ENCODE measurements at regions not wholly inside any gene's neighbourhood (a gene's known extent, or its start where the extent isn't known, plus 50 kb on each side); places are given as distances from the start of the nearest gene placed in this dataset.
A peak's percentile ranks its signal among the peaks of the same experiment; 100 is the strongest.

DNA sequence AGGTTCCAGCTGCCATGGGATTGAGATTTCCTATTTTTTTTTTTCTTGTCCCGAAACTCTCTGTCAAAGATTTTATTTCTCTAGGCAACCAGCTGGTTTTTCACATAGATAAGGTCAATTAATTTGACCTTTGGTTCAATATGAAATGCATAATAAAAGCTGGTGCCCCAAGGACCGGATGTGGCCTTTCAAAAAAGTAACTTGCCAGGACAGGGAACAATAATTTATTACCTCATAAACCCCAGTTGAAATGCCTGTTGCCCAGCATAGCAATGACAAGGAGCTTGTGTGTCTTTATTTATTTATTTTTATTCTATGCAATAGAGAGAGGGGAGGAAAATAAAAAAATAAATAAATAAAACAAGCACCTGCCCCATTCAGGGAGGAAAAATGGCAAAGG is 472.7 kb downstream of the KCNJ2 start:
- DNase-seq (ENCODE audit: low read depth): no peak

- DNase-seq (ENCODE audit: low read depth): no peak
These were observed 474.8 kb downstream of the KCNJ2 start for GRCh38 chr17:70644096-70644495.

- no peak for DNase-seq (ENCODE audit: low read depth)
These were observed 477.3 kb downstream of the KCNJ2 start for GRCh38 chr17:70646673-70647072.

DNA sequence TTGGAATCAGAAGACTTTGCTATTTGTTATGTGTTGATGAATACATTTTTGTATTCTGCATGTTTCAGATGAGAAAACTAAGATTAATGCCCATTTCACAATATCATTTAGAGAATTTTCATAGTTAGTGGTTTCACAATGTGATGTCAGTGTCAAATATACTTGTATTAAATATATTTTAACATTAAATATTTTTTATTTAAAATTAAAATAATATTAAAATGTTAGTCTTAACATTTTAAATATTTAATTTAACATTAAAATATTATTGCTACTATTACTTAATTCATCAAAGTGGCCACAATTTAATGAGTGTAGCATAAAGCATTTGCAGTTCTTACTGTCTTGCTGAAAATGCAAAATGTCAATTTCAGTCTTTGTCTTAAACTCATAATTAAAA is 478.8 kb downstream of the KCNJ2 start:
- no peak for DNase-seq (ENCODE audit: low read depth)

DNA sequence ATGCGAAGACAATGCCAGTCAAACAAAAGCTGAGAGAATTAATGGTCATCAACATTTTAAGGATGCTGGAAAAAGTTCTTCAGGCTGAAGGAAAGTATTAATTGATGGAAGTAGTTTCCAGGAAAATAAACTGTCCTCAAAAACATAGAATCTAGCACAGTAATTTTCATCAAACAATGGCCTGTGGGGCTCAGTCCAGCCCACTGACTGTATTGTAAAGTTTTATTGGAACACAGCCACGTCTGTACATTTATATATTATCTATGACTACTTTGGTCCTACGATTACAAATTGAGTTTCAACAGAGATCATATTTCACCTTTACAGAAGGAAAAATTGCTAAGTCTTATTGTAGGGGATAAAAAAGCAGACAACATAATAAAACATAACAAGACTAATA is 484.5 kb downstream of the KCNJ2 start:
- DNase-seq (ENCODE audit: low read depth): no peak

- no peak for DNase-seq (ENCODE audit: low read depth)
These were observed 485.4 kb downstream of the KCNJ2 start for GRCh38 chr17:70654706-70655105.

DNA sequence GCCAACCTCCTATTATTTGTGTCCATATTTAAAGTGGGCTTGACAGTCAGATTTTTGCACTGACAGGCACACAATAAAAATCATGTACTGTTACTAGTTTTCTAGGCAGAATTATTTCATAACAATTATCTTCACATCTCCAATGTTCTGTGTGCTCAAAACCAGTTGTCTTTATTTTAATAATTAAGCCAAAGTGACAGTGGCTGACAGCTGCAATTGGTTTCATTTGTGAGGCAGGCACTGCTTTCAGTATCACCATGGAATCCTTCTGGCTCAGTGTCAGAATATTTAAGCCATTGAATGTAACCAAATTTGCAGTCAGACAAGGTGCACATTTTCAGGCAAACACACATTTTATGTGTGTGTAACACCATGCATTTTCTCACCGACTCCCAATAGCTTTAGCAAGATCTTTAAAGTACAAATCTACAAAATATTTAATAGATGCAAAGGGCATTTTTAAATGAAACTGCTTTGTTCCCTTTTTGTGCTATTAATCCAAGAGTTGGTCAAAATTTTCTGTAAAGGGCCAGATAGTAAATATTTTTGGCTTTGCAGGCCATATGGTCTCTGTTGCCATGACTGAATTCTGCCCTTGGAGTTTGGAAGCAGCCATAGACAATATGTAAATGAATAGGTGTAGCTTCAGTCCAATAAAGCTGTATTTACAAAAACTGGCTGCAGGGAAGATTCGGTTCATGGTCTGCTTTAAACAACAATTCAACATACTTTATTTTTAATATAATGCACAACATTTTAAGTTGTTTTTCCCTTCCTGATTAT is 486.0 kb downstream of the KCNJ2 start:
- DNase-seq (ENCODE audit: low read depth): no peak

DNA sequence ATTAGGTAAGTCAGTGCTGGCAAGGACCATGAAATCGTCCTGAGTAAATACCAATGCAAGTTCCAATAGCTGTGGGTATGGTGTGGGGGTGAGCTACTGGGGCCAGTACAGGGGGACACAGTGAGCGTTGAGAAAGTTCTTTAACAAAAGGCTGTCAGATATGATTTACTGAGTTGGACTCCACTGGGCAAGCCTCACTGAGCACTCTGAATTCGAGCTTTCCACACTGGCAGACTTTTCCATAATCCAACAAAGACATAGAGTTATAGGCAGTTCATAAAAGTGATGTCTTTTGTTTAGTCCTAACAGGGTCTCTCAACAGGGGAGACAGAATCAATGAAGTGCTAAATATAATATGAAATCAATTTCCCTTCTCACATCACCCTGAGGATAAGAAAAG is 489.0 kb downstream of the KCNJ2 start:
- no peak for DNase-seq (ENCODE audit: low read depth)

GRCh38 chr17:70658840-70659239 is 489.5 kb downstream of the KCNJ2 start:
- DNase-seq (ENCODE audit: low read depth): no peak

DNA sequence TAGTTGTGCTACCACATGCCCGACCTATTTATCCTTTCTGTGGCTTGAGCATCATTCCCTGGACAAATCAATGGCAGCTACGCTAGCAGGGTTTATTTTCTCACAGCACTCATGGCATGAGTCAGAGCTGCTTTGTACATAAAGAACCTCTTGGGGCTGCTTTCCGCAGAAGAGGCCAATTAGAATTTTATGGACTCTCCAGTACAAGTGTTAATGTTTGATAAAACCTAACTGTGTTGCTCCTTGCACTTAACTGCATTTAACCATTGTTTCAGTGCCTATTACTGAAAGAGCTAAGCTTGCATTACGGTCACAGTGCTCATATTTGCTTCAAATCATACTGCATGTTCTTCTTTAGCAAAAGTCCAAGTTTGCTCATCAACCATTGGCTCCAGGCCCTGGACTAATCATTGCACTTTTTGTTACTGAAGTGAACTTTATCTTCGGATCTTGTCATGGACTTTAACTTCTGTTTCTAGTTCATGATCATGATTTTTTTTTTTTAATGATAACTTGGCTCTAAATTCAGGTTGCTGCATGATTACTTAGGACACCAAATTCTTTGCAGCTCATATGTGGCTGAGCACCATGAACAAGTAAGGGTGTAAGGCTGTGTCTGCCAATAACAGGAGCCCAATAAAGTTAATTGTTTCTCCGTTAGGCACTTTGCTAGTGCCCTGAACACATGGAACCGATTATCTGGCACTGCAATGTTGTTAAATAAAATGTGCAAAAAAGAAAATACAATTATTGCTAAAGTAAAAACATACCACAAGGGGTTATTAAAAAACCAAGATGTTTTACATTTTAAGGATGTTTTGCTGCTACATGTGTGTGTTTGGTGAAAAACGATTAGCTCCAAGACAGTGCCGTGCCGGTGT is 492.2 kb downstream of the KCNJ2 start:
- DNase-seq (ENCODE audit: low read depth): peak; percentile 49

DNA sequence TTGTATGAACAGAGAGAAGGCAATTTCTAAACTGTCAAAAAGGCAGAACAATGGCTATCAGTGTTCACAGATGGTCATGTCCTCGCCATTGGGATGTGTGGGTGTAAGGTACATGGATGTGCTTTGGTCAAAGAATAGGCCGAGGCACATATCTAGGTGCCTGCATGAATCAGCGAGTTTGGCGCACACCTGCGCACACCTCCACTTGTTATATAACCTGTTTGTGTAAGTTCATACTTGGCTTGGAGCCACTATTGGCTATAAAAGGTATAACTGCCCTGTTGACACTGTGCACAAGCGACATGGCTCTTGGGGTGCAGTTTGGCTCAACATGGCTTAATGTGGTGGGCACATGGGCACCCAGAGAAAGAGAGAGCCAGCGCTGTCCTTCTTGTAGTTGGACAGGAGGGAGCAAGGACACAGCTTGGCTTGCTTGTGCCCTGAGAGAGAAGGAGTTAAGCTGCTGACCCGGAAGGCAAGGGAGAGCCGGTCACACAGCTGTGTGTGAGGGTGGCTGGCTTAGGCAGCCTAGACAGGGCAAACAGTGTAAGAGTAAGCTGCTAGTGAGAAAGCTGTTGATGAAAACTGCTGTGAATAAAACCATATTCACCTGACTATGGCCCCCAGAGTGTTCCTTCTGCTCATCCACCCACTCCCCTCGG is 499.1 kb downstream of the KCNJ2 start:
- DNase-seq (ENCODE audit: low read depth): no peak

- DNase-seq (ENCODE audit: low read depth): no peak
These were observed 499.8 kb downstream of the KCNJ2 start for GRCh38 chr17:70668938-70669778.

DNA sequence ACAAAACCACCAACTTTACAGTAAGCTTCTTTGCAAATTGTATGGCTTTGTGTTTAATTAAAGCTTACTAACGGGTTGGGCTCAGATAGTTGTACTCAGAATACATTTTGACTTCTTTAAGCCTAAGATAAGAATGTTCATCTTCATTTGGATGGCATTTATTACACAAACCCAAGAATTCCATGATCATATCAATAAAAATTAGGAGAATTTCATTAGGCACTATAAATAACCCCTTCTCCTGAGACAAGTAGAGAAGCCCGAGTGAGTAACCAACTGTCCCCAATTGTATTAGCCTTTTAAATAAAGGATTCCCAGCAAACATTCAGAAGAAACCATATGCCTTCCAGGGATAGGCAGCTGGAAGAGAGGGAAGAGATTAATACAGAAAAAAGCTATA is 504.7 kb downstream of the KCNJ2 start:
- no peak for DNase-seq (ENCODE audit: low read depth)

GRCh38 chr17:70675070-70675590 is 505.8 kb downstream of the KCNJ2 start:
- DNase-seq (ENCODE audit: low read depth): no peak

DNA sequence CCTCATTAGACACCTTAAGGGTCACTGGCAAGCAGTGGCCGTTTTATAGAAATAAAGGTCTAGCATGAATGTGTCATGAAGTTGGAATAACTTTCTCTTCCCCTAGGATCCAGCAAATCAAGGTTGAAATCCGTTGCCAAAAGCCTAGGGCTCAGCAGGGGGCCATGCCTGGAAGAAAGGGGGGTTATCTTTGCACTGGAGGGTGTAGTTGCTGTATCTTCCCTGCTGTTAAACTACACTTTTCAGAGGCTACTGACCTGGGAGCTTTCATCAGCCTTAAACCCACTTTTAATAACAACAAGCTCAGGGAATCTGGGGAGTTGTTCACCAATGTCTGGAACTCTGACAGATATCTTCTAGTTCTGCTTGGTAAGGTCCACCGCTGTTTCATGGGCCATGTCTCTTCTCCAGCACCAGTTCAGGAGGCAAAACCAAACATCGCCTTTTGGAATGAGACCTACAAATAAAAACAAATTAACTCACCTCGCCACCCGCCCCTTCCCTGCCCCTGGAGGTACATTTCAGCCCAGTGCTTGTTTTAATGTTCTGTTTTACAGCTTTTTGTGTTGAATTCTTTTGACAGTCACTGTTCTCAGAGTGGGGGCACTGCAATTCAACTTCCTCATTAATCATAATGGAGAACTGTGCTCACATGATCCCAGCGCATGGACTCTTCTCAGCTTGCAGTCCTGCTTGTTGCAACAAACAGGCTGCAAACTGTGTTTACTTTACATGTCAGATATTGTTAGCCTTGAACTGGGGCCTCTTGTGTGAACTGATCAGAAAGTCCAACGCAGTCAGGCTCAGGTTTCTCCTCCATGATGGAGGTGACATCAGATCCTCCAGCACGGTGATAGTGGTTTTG is 508.7 kb downstream of the KCNJ2 start:
- DNase-seq (ENCODE audit: low read depth): no peak

DNA sequence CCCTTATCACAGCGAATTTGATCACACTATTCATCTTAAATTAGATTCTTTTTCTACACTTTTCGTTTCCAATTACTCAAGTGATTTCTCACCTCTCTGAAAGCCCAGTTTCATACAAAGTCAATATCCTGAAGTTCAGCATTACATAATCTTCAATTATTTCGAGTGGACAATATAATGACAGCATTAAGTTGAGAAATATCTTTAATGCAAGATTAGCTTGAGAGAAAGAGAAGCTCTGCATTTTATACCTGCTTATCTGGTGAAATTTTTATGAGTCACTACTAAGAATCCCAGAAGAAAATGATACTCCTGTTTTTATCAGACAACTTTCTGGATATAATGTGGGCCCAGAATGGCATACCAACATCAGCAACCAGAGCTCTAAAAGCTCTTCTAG is 509.6 kb downstream of the KCNJ2 start:
- no peak for DNase-seq (ENCODE audit: low read depth)

DNA sequence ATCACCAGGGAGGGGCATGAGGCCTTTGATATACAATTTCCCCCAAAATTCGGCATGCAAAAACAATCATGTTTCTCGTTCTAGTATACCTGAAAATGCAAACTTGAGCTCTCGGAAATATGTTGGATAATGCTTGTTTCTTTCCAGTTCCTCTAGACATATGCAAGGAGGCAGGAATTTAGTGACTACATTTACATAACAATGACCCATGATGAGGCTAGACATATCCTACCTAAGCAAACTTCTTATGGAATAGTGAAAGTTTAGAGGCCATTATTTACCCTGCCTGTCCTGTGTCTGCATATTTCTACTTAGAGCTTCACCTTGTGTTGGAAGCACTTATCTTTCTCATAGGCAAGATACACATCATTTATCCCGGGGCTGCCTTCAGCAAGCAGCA is 514.6 kb downstream of the KCNJ2 start:
- DNase-seq (ENCODE audit: low read depth): no peak

- no peak for DNase-seq (ENCODE audit: low read depth)
These were observed 518.1 kb downstream of the KCNJ2 start for GRCh38 chr17:70687421-70687820.

GRCh38 chr17:70691150-70691549 is 521.8 kb downstream of the KCNJ2 start:
- no peak for DNase-seq (ENCODE audit: low read depth)

GRCh38 chr17:70699408-70699807 is 530.1 kb downstream of the KCNJ2 start:
- no peak for DNase-seq (ENCODE audit: low read depth)

All from HT1080 (cell line).